Globus pallidus (tissue), 1 donor: ENCODE measurements at regions not wholly inside any gene's neighbourhood (a gene's known extent, or its start where the extent isn't known, plus 50 kb on each side); places are given as distances from the start of the nearest gene placed in this dataset.
"Not testable (repeated sequence)": the region's sequence is repeated elsewhere in the genome, so short reads cannot be mapped to it uniquely, and the experiment has no call there.

Experiments
- DNase-seq: peaks from one replicate; pipeline ENCODE4 v3.0.0-alpha.2; 2015; ENCODE audit warnings: low spot score

DNA sequence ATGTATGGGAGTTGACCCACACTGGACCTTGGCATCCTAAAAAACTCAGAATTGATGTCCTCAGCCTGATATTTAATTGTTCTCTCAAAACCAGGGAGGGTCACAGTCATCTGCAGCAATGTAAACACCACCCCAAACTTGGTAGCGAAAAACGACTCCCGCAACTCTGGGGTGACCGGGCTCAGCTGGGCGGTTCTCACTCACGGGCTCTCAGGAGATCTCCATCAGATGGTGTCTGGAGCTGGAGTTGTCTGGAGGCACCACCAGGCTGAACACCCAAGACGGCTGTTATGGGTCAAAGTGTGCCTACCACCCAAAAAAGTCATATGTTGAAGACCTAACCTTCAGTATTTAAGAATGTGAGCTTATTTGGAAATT is 50.9 kb upstream of the NXT1 start:
- no peak for DNase-seq

- DNase-seq = no peak
These were observed 51.5 kb upstream of the NXT1 start for GRCh38 chr20:23298926-23299672.

DNA sequence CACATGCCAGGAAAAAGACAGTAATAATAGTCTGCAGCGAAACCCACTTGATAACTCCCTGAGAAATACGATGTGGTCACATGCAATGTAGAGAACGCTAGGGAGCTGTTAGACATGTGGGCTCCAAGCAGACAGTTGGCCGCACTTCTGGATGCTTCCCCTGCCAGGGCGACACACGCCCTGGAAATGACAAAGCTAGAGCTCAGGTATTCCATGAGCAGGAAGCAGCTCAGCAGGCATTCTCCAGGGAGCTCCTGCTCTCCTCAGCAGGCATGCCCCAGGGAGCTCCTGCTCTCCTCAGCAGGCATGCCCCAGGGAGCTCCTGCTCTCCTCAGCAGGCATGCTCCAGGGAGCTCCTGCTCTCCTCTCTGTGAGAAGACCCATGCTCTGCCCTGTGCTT is 52.4 kb upstream of the NXT1 start:
- DNase-seq = no peak

DNA sequence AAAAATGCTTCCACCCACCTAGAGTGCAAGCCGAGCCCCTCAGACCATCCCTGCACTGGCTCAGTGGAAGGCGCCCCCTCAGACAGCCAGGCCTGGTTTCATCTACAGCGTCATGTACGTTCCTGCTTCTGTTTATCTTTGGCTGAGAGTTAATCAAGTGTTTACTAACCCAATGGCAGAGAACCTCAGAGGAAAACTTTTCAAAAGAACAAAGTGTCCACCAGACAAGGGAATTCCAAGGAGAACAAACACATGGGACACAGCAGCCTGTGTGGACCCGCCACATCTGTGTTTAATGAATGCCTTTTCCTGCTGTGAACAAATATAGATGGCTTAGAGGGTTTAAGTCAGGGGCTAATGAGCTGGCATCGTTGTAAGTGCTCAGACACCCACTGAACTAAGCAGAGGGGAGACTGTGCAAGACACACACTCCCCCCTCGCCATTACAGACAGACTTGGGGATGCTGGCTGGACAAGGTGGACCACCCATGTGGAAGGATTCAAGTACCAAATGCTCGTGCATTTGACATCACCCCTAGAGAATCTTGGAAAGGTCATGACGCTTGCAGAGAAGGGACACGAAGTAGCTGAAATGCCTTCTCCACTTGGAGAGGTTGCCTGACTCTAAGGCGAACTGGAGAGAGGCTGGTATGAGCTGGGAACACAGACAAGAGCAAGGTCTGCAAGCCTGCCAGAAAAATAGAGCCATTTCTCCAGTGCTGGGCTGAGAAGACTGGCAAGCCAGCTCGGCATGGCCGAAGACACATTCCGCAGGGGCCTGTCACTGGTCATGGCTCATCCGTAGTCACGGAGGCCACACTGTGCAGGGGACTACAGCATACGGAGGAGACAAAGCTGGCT is 53.5 kb upstream of the NXT1 start:
- no peak for DNase-seq

DNA sequence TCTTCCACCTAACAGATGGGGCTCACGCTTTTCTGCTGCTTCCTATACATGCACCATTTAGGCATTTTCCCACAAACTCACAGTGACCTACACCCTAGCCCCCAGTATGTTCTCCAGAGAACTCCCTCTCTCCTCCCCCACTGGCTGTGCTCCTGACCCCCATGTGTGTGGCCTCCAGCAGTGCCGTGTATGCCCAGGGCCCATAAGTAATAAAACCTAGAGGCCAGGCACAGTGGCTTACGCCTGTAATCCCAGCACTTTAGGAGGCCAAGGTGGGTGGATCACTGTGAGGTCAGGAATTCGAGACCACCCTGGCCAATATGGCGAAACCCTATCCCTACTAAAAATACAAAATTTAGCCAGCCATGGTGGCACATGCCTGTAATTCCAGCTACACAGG is 54.7 kb upstream of the NXT1 start:
- no peak for DNase-seq

DNA sequence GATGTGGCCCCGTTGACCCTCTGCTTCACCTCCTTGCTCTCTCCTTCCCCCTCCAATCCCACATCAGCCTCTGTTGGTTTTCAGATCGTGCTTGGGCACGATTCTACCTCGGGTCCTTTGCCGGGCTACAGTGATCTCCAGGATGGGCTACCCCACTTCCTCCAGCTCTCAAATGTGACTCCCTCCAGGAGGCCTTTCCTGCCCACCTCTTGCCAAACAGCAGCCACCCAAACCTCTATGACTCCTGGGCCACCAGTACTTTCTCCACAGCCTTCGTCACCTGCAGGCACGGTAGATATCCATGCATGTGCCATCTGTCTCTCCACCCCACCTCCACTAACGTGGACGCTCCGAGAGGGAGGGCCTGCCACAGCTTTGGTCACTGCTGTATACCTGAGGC is 55.9 kb upstream of the NXT1 start:
- no peak for DNase-seq

DNA sequence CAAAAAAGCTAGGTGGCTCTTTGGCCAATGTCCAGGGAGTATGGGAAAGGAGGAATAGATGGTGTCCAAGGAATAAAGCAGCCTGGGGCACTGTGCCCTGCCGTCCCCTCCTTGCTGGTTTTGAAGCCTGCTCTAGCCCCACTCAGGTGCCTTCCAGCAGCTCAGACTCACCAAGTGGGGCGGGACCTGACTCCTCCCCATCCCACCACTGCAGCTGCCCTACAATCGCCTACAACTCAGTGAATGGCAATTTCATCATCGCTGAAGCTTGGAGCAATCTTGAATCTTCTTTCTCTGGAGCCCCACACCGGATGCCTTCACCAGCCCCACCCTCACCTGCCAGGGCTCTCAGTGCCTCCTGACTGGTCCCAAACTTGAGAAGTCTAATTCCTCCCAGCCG is 56.4 kb upstream of the NXT1 start:
- no peak for DNase-seq

DNA sequence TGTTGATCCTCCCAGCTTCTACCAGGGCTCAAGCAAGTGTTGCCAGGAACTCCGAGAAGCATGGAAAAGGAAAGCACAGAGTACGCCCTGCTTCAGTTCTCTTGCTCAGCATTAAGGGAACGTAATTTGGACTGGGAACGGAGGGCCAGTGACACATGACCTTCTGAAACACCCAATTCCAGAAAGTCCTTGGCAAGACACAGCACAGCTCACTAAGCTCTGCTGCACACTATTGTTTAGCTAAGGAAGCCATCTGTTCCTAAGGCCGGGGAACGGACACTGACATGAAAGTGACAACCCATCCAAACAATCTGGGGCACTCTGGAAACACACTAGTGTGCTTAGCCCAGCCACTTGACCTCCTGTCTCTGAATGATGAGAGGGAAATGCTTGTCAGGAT is 56.9 kb upstream of the NXT1 start:
- DNase-seq = no peak

- DNase-seq = not testable (repeated sequence)
These were observed 58.3 kb upstream of the NXT1 start for GRCh38 chr20:23292311-23292710.

DNA sequence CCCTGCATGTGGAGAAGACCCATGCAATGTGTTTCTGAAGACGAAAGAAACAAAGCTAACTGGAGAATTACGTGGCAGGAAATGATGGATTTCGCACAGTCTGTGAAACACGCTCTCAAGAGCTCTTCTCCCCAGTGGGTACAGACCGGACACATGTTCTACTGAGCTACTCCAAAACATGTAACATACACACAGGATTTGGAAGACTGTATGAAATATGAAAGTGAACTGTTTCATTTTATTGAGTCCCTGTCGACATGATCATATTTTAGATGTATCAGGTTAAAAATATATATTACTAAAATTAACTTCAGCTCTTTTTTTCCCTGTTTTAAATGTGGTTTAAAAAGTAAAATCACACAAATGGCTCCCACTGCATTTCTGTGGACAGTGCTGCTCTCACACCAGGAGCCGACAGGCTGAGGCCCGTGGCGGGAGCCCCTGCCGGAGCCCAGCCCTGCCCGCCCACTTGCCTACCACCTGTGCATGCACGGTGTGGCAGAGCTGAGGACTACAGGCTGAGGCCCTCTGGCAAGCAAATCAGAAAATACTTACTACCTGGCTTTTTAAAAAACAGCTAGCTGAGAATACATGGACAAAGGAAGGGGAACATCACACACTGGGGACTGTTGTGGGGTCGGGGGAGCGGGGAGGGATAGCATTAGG is 58.9 kb upstream of the NXT1 start:
- no peak for DNase-seq

GRCh38 chr20:23290761-23291574 is 59.6 kb upstream of the NXT1 start:
- no peak for DNase-seq

DNA sequence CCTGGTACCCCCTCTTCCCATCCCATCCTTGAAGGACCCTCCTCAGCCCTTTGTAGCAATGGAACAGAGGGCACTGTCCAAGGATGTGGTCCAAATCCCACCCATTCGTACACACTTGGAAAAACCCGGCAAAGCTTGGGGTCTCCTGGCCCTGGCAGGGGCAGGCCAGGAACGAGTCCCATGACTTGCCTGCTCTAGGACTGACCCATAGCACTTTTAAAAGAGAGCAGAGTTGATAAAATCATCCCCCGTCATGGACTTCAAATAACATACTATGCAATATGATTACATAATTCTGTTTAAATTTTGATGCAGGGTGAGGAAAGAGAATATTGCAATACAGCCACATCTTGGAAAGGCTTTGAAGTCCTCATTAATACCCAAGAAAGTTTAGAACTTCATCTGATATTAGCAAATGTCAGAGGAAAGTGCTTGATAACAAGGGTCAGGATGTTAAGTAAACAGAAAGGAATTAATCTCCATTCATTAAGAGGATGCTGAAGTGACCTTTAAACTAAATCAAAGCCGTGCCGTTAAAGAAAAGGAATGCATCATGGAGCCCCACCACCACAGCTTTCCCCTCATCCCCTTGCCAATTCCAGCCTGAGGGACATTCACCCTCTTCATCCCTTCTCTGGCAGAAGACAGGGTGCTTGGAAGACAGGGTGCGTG is 60.7 kb upstream of the NXT1 start:
- no peak for DNase-seq

DNA sequence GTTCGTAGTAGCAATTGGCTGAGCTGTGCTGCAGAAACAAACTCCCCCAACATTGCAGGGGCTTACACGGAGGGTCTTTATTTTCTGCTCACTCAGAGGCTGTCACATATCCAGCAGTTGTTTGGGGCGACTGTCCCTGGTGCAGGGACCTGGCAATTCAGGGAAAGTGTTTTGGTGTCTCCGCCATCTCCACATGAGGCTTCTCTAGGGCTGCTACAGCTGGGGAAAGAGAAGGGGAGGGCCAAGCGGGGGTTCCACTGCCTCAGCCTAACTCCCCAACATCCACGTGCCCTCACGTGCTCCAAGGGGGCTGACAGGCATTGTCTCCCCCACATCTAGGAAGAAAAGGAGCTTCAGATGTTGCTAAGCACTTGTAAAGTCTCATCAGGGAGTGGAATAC is 61.3 kb upstream of the NXT1 start:
- no peak for DNase-seq

DNA sequence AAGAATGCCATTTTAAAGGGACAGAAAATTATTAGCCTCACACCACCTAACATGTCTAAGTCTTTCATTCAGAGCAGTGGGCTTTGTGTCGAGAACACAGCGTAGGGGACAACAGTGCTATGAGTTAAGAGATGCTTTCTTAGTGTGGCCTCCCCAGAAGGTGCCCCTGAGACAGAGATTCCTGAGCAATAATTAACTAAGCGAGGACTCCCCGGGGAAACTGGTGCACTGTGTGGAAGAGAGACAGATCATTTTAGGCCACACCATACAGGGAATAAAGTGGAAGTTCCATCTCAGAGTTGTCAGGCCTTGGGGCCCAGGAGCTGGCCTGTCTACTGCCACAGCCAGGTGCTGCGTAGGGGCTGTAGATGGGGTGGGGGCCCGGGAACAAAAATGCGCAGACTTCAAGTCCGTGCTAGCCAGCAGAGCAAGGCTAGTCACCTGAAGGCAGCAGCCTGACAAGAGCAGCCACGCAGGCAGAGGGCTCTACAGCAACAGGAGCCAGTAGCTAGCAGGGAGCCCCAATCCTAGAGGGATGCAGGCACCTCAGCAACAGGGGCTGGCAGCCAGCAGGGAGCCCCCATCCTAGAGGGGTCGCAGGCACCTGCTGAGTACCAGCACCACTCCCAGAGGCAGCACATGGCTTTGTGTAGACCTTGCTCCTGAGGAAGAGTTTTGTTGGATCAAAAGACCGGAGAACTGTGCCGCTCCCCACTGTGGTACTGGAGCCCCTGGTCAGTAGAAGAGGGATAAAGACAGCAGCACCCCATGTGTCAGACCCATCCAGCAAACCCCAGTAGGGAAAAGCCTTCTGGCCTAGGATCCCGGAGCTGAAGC is 63.0 kb upstream of the NXT1 start:
- no peak for DNase-seq

- no peak for DNase-seq
These were observed 64.2 kb upstream of the NXT1 start for GRCh38 chr20:23286346-23286745.

GRCh38 chr20:23285536-23285935 is 65.1 kb upstream of the NXT1 start:
- DNase-seq = no peak

GRCh38 chr20:23284009-23284408 is 66.6 kb upstream of the NXT1 start:
- DNase-seq = no peak

GRCh38 chr20:23283096-23283850 is 67.3 kb upstream of the NXT1 start:
- no peak for DNase-seq

GRCh38 chr20:23282546-23282945 is 68.0 kb upstream of the NXT1 start:
- no peak for DNase-seq

GRCh38 chr20:23282111-23282510 is 68.5 kb upstream of the NXT1 start:
- DNase-seq = no peak
